ENCODE measurements at regions not wholly inside any gene's neighbourhood (a gene's known extent, or its start where the extent isn't known, plus 50 kb on each side); places are given as distances from the start of the nearest gene placed in this dataset.

- TF ChIP-seq RBBP5 (IDR thresholded peaks at IDR 0.05; ENCODE audit: borderline replicate concordance, low read depth, low read length) (no peak), TAF1 (IDR thresholded peaks at IDR 0.05; ENCODE audit: low read depth, low read length) (no peak), E2F6 (IDR thresholded peaks at IDR 0.05) (no peak), RAD21 (IDR thresholded peaks at IDR 0.05 in 1 of 2, conservative IDR thresholded peaks at IDR 0.05 in 1 of 2; ENCODE audit: low read depth in 2 of 2, low read length in 2 of 2) (no peak), NRF1 (IDR thresholded peaks at IDR 0.05; ENCODE audit: low read depth, low read length) (no peak), SIN3A (conservative IDR thresholded peaks at IDR 0.05 in 1 of 2, IDR thresholded peaks at IDR 0.05 in 1 of 2; ENCODE audit: low read depth in 1 of 2, low read length in 2 of 2) (no peak)
Measured at GRCh38 chr6:144954241-144954556, 669.1 kb downstream of the UTRN start.

All from H1 (cell line).